GM21515 (cell line): ENCODE measurements at regions not wholly inside any gene's neighbourhood (a gene's known extent, or its start where the extent isn't known, plus 50 kb on each side); places are given as distances from the start of the nearest gene placed in this dataset.
"Not testable (repeated sequence)": the region's sequence is repeated elsewhere in the genome, so short reads cannot be mapped to it uniquely, and the experiment has no call there.

Experiments
- ATAC-seq: cut with Tn5 transposase; IDR thresholded peaks from one replicate; pipeline ENCODE4 v1.9.1; 2021; ENCODE audit not compliant: unreplicated experiment

DNA sequence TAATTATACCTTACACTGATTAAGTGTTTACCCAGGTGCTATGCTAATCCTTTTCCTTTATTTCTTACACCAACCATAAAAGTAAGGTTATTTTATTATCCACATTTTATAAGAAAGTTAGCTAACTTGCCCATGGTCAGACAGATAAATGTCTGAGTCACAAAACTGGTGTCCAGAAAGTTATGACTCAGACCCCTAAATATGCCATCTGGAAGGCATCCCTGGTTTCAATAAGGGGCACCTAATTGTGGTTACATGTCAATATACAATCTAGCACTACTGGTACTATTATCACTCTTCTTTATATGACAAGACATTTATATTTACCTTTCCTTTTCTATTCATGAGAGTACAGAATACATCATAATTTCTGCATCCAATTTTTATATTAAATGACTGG lies 496.5 kb upstream of the ADGRL2 start:
- no peak for ATAC-seq

DNA sequence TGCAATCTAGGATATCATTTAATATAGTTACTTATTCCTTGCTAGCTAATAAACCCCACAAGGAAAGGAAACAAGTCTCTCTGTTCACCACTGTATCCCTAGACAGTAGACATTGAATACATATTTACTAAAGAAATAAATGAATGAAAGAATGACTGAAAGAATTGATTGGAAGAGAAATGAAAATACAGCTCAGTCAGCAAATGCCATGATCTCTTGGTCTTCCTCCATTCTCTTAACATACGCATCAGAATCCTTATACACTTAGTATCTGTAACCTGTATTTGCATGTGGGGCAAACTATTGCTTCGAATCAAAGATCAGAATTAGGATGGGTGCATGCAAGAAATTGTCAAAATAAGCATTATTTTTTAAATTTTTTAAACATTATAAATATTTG lies 500.8 kb upstream of the ADGRL2 start:
- no peak for ATAC-seq

DNA sequence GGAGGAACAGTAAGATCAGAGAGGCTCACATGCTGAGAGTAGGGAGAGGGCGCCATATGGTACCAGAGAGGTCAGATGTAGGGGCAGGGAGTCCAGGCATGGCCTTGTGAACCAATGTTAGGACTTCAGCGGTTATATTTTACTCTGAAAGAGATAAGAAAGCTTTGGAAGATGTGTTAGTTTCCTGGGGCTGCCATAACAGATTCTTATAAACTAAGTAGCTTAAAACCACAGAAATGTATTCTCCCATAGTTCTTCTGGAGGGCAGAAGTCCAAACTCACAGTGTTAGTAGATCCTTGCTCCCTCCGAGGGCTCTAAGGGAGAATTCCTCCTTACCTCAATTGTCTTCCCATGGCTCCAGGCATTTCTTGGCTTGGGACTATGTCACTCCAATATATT lies 502.5 kb upstream of the ADGRL2 start:
- no peak for ATAC-seq

DNA sequence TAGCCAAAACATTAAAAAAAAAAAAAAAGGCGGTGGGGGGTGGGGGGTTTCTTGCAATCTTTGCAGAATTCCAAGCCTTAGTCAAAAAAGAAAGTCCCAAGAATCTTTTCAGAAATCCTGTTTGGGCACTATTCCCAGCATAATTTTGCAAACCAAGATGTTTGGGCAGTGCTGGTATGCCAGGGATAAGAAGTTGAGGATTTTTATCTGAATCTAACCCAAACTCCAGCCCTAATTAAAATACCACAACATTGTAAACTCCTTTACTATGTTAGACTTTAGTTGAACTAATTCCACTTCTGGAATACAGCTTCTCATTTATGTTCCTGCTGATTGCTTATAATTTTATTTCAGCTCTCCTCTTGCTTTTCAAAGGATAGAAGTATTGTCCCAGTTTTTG lies 504.1 kb upstream of the ADGRL2 start:
- no peak for ATAC-seq

DNA sequence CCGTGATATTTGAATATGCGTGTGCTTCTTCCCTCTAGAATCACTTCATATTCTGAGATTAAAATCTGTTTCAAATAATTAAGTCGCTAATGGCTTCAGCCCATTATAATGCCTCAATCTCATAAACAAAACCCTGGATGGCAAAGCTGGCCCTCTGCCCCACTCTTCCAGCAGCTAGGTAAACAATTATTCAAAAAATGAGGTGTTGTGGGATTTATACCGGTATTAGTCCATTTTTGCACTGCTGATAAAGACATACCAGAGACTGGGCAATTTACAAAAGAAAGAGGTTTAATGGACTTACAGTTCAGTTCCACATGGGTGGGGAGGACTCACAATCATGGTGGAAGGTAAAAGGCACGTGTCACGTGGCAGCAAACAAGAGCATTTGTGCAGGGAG lies 510.4 kb upstream of the ADGRL2 start:
- ATAC-seq, result no peak

DNA sequence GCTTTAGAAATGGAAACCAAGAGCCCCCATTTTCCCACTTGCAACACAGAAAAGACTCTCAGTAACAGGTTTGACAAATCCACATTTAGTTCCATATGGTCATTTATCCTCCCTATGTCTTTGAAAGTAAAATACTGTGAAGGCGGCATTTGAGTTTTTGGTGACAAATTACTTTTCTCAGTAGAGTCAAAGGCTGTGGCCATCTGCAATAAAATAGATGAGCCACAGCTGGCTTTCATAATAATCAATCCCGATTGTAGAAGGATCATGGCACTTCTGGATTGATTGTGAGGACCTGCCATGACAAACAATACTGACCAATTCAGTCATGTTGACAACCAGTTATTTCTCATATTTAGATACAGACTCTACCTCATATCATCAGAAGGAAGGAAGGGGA lies 512.0 kb upstream of the ADGRL2 start:
- ATAC-seq, result no peak

DNA sequence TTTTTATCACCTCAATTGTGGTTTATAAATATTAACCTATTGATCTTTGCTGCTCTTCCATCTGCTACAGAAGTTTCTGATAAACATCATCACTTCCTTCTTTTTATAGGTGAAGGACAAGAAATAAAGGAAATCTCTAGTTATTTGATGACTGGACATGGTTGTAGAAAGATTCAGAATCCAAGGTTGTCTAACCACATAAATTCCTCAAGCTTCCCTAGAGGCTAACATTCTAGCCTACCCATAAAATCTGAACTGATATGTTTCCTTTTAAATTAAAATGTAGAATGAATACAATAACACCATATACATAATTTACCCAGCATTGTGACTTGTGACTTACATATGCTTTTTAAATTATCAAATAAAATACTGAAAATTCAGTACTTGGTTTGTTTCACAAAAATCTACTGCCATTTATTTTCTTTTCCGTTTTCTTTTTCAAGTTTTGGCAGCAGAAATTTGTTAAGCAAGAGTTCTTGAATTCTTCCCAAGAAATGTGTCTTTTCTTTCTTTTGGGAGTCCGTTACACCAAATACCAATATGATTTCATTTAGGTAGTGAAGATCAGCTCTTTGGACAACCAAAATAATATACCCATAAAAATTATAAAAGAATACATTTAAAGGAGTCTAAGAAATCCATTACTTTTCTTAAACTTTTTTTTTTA lies 513.2 kb upstream of the ADGRL2 start:
- ATAC-seq, result no peak

DNA sequence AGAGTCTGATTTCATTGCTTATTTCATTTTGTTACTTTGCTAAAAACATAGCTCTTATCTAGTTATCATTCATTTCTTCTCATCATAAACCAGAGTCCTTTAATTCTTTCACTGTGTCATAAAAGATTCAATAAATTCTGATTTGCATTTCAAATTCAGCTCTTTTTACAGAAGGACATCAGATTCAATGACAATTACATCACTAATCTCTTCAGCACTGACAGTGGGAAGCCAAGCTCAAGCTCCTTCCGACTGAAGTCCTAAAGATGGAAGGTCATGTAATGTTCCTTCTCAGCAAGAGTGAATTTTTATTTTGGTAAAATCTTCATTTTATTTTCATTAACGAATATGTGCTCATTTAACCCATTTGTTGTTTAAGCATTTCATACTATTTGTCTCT lies 530.7 kb upstream of the ADGRL2 start:
- no peak for ATAC-seq

DNA sequence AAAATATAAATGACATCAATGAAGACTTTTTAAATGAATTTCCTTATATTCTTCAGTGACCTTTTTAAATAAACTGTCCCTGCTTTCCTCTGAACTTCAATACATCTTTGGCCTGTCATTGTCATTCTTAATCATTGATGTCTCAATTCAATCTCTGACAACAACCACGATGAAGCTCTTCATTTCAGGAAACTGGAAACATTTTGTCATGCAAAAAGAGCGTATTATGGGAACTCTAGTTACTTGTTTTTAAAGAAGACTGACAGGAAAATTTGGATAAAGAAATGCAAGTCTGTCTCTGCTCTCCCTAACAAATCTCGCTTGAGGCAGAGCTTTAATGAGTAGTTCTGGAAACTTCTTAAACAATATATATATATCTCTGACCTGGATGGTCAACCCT lies 535.8 kb upstream of the ADGRL2 start:
- ATAC-seq, result no peak

DNA sequence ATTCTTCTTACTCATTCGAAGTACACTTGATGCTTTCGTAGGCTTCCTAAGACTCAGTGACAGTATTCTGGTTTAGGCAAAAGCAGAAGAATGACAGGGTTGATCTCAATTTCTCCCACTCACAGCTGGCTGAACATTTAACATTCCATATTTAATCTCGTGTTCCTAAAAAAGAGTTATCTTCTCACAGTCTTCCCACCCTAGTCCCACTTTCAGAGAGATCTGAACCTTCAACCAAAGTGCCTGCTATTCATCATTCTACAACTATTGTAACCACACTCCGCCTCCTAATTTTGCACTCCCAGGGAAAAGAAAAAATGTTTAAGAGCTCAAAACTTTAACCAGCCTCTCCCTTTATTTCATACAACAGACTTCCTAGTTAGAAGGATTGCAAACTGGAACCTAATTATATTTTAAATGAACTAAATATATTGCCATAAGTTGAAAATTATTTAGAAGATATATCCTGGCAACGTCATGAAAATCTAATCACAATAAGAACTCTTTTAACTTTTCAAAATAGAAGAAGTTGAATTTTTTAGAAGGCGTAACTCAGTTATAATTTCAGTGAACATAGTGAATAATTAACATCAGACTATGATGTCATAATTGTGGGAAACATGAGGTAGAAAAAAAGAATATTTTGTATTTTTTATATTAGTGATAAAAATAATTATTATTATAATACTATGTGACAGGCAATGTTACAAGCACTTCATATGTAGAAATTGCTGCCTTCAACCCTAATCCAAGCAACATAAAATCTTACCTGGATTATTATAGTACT lies 540.9 kb upstream of the ADGRL2 start:
- ATAC-seq, result no peak

DNA sequence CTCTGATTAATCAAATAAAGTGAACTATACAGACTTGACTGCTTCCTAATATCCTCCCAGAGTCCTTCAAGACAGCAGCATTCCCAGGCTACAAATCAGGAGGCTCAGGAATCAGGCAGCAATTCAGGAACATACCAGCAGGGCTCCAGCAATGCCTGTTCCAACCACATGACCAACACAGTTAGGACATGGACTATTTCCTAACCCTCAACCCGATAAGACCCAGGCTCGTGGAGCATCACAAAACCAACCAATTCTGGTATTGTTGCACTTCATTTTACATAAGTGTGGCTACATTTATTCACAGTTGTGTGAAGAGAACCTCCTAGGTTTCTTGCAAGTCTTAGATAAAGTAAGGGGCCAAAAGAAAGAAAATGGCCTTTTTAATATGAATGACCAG lies 546.2 kb upstream of the ADGRL2 start:
- no peak for ATAC-seq

DNA sequence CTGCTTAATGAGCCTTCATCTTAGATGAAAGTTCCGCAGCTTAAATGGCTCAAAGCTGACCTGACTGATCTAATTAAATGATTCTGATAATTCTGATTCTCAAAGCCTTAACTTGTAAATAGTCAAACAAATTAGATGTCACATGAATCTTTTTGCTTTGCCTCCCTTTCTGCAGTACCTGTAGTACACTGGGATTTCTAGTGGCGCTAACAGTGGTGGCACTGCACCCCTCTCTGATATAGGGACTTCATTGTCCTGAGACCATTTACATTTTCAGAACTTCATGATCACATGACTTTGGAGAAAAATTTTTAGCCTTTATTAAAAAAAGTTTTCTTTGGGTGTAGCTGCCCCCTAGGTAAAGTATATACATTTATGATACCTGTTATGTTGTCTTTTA lies 546.7 kb upstream of the ADGRL2 start:
- no peak for ATAC-seq

DNA sequence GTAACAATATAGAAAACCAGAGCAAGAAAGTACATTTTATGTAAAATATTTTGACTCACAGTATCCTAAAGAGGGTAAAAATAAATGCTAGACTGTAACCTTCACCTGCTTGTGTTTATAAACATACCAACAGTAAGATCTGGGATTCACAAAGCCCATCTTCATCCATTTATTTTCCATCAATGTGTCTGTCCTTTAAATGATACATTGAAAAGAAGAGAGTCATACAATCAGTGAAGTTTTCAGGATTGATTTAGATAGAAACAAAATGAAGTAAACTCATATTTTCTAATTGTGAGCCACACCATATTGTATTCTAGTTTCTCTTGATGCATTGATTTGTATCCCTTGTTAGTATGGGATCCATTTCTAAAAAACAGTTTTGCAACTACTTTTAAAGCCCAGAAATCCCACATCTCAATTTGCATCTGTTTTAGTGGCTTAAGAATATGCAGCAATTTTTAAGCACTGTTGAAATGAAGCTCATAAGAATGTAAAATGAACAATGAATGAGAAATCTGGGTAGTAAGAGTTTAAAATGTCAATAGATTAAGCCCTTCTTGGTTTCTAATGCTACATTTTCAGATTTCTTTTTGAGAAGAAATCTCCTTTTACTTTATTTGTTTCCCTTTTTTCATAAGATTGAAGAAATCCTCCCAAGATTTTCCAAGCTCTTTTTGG lies 548.1 kb upstream of the ADGRL2 start:
- ATAC-seq, result no peak

DNA sequence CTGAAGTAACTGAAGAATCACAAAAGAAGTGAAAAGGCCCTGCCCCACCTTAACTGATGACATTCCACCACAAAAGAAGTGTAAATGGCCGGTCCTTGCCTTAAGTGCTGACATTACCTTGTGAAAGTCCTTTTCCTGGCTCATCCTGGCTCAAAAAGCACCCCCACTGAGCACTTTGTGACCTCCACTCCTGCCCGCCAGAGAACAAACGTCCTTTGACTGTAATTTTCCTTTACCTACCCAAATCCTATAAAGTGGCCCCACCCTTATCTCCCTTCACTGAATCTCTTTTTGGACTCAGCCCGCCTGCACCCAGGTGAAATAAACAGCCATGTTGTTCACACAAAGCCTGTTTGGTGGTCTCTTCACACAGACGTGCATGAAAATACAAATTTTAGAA lies 549.9 kb upstream of the ADGRL2 start:
- ATAC-seq, result not testable (repeated sequence)

DNA sequence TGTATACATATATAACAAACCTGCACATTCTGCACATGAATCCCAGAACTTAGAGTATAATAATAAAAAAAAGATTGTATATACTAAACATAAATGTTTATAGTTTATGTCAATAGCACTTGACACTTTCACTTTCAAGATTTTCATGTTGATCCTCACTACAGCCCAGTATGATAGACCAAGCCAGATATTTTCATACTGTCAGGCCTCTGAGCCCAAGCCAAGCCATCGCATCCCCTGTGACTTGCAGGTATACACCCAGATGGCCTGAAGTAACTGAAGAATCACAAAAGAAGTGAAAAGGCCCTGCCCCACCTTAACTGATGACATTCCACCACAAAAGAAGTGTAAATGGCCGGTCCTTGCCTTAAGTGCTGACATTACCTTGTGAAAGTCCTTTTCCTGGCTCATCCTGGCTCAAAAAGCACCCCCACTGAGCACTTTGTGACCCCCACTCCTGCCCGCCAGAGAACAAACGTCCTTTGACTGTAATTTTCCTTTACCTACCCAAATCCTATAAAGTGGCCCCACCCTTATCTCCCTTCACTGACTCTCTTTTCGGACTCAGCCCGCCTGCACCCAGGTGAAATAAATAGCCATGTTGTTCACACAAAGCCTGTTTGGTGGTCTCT lies 555.5 kb upstream of the ADGRL2 start:
- not testable (repeated sequence) for ATAC-seq

DNA sequence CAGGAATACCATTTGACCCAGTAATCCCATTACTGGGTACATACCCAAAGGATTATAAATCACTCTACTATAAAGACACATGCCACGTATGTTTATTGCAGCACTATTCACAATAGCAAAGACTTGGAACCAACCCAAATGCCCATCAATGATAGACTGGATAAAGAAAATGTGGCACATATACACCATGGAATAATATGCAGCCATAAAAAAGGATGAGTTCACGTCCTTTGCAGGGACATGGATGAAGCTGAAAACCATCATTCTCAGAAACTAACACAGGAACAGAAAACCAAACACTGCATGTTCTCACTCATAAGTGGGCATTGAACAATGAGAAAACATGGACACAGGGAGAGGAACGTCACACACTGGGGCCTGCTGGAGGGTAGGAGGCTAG lies 556.1 kb upstream of the ADGRL2 start:
- ATAC-seq, result not testable (repeated sequence)

DNA sequence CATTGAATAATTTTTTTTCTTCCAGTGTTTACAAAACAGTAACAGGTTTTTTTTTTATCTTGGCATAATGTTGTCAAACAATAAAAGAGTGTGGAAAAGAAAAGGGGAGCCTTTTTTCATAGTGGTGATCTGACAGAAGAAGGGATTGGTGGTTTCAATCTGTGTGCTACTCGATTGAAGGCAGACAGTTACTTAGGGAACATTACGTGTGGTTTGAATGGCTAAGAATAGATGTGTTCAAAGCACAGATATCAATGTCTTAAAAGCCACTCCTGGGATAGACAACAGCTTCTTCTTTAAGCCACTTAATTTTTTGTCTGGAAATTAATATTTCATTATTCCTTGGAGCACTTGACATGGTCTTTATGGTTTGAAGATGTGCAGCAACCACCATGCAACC lies 558.6 kb upstream of the ADGRL2 start:
- no peak for ATAC-seq

DNA sequence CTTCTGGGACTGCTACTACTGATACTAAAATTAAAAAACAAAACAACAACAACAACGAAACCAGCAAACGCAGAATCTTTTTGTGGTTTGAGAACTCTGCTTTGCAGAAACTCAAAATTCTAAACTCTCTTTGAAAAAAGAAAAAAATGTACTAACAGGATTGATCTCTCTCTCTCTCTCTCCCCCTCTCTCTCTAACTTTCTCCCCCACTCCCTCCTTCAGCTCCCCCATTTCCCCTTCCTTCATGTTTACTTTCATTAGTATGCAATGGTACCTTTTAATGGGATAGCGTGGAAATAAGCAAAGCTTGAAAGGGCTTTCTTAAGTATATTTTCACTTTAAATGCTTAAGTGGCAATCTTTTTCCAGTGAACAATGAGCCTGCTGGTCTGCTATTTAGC lies 562.6 kb upstream of the ADGRL2 start:
- no peak for ATAC-seq

DNA sequence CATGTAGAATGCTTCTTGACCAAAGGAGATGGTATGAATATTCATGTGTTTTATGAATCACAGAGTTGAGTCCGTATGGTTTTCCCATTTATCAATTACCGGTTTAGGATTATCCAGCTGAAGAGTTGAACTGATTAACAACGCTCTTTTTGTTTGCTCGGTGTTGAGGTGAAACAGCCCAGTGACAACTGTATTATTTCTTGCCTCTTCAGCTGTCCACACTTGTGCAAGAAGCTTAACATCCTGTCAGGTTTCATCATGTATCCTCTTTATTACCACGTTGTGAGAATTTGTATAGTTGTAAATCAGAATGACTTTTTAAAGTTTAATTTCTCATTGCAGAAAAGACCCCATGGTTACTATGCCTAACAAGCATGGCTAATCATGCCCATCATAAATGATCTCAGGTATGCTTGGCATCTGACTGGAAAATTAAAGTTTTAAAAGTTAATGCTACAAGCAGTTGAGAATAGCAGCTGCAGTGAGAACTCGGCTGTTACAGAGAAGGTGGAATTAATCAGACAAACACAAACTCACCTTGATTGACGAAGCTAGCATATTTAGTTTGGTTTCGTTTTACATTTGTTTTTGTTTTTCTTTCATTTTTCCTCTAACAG lies 563.2 kb upstream of the ADGRL2 start:
- ATAC-seq, result no peak

DNA sequence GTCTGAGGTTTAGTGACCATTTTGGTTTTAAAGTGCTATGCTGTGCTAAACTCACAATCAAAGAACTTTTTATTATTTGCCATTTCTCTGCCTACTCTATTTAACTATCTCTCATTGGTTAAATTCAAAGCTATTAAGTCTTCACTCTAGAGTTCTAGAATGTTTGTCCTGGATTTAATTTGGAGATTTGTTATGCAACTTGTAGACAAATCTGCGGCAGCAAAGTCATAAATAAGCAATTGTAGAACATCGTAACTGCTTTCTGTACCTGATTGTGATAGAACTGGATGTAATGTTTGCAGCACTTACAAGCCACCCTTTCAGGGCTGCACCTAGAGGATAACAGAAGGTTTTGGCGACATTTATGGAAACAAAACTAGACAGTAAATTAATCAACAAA lies 566.5 kb upstream of the ADGRL2 start:
- no peak for ATAC-seq

DNA sequence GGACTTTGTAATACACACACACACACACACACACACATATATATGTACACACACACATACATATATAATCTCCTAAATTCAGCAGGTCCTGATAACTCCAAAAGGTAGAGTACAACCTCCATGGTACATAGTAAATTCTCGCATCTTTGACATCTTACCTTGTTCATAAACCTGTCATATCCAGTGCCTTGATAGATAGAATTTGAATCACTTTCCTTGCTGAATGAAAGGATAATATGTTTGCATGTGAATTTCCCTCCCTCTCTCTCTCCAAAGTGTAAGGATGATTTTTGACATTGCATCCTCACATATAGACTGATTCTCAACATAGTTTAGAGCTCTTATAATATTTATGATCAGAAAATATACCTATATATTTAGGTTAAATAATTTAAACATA lies 567.1 kb upstream of the ADGRL2 start:
- ATAC-seq, result no peak
